Skeletal muscle cell (primary cell): ENCODE measurements at regions not wholly inside any gene's neighbourhood (a gene's known extent, or its start where the extent isn't known, plus 50 kb on each side); places are given as distances from the start of the nearest gene placed in this dataset.
"Not testable (repeated sequence)": the region's sequence is repeated elsewhere in the genome, so short reads cannot be mapped to it uniquely, and the experiment has no call there.

ENCODE experiments used
- DNase-seq: peaks from one replicate; pipeline ENCODE4 v3.0.0-alpha.2; 2010; ENCODE audit warnings: low read depth
- H3K4me3 ChIP-seq: 2 replicates; pipeline ENCODE4 v1.5.1; 2011; ENCODE audit warnings: low read depth, mild to moderate bottlenecking, control low read depth, low read length, moderate library complexity

- DNase-seq = no peak
- H3K4me3 ChIP-seq = no peak overlapping the region
These were observed 98.2 kb upstream of the CHORDC1 start for GRCh38 chr11:90321018-90321417.

GRCh38 chr11:90318651-90319050, 95.8 kb upstream of the CHORDC1 start:
- no peak for DNase-seq

GRCh38 chr11:90310210-90310609, 87.4 kb upstream of the CHORDC1 start:
- DNase-seq = no peak
- H3K4me3 ChIP-seq = no peak overlapping the region

More at GRCh38 chr11:90318651-90319050, 95.8 kb upstream of the CHORDC1 start:
- no peak overlapping the region for H3K4me3 ChIP-seq

GRCh38 chr11:90309693-90310092, 86.8 kb upstream of the CHORDC1 start:
- no peak overlapping the region for H3K4me3 ChIP-seq
- DNase-seq = no peak

GRCh38 chr11:90294526-90294925, 71.7 kb upstream of the CHORDC1 start:
- no peak for DNase-seq
- no peak overlapping the region for H3K4me3 ChIP-seq

GRCh38 chr11:90294091-90294490, 71.2 kb upstream of the CHORDC1 start:
- H3K4me3 ChIP-seq = no peak overlapping the region
- DNase-seq = no peak

- no peak for DNase-seq
- no peak overlapping the region for H3K4me3 ChIP-seq
These were observed 65.5 kb upstream of the CHORDC1 start for GRCh38 chr11:90288212-90288821.

- no peak for DNase-seq
- no peak overlapping the region for H3K4me3 ChIP-seq
These were observed 63.8 kb upstream of the CHORDC1 start for GRCh38 chr11:90286640-90287039.

- no peak overlapping the region for H3K4me3 ChIP-seq
- DNase-seq = no peak
These were observed 61.3 kb upstream of the CHORDC1 start for GRCh38 chr11:90284171-90284570.

- DNase-seq, H3K4me3 ChIP-seq: not testable (repeated sequence)
These were observed 59.8 kb upstream of the CHORDC1 start for GRCh38 chr11:90282551-90283071.

- no peak overlapping the region for H3K4me3 ChIP-seq
- no peak for DNase-seq
These were observed 51.5 kb upstream of the CHORDC1 start for GRCh38 chr11:90274362-90274761.
